ENCODE measurements at regions not wholly inside any gene's neighbourhood (a gene's known extent, or its start where the extent isn't known, plus 50 kb on each side); places are given as distances from the start of the nearest gene placed in this dataset.

DNA sequence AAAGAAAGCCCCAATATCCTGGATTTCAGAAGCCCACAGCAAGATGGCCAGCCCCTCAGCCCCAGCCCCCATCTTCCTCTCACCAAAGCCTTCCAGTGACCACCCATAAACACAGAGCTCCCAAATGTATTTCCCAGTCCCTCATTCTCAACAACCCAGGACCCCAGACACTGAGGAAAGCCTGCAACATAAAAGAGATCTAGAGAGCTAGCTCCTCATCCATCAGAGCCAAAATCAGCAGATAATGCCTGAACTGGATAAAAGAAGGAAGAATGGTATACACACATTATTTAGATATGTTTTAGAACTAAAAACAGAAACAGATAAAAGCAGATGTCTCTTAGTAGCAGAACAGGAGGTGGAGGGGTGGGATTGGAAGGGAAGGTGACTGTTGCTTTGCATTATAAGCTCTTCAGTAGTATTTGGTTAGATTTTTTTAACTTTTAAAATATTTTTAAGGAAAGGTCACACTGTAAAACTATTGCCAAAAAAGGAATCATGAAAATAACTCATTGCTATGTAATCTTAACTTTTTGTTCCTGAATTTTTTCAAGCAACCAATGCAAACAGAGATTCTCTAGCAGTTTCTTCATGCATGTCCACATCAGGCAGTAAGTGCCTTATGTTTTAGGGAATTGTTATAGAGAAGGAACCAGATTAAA, 144.2 kb upstream of the PKDCC start:
- DNase-seq = no peak

DNA sequence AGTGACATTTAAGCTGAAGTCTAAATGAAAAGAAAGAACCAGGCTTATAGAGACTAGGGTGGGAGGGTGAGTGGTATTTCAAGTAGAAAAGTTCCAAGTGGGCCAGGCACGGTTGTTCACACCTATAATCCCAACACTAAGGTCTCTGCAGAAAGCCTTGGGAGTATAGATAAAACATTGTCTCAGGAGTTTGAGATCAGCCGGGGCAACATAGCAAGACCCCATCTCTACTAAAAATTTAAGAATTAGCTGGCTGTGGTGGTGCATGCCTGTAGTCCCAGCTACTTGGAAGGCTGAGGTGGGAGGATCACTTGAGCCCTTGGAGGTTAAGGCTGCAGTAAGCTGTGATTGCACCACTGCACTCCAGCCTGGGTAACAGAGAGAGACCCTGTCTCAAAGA, 143.4 kb upstream of the PKDCC start:
- DNase-seq = no peak

DNA sequence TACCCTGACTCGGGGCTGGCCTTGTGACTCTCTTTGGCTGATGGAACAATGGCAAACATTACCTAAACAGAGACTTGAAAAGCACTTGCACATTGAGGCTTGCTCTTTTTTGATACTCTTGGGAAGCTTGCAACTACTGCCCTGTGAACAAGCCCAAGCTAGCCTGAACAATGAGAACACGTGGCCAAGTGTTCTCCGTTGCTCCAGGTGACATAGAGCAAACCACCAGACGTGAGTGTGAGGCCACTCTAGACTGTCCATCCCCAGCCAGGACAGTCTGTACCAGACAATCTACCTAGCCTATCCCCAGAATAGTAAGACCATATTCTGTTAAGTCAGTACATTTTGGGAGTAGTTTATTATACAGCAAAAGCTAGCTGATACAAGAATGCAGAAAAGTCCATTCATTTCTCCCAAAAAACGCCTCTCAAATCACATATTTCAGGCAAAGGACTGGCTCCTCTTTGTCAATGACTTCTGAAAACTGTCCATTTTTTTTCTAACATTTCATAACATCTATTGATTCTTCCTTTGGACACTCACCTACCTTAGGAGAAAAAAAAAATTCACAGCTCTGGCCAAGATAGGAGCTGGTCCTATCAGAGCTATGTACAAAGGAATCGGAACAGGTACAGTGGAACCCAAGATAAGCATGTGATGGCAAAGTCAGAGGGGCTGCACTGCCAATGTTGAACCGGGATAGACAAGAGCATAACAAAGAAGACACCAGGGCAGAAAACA, 142.1 kb upstream of the PKDCC start:
- DNase-seq = no peak

DNA sequence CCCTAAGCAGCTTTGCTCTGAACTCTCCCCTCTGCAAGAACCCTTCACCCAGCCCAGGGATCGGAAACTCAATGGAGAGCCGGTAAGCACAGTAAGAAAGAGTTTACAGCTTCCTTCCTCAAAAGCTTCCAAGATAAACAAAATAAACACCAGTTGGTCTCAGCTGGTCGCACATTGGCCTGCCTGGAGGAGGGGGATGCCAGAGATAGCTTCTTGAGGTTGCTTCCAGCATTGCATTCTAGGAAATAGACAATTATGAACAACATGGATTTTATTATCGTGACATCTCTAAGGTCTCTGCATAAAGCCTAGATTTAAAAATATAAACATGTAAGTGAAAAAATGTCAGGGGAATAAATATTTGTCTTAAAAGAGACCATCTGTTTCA, 141.5 kb upstream of the PKDCC start:
- DNase-seq = no peak

DNA sequence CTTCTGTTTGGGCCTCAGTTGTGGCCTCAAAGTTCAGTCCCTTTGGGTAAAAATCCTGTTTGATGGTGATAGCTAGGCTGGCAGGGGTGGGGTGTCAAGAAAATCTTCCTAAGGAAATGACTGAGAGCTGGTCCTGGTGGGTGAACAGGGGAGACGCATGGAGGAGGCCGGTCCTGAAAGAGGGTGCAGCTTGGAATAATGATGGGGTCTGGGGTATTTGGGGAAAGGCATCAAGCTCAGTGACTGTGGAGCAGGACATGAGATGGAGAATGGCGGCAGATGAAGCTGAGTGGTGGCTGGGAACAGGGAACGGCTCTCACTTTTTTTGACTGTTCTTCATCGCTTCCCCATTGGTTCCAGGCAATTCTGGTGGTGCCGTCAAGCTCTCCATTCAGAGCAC, 140.7 kb upstream of the PKDCC start:
- DNase-seq = no peak

DNA sequence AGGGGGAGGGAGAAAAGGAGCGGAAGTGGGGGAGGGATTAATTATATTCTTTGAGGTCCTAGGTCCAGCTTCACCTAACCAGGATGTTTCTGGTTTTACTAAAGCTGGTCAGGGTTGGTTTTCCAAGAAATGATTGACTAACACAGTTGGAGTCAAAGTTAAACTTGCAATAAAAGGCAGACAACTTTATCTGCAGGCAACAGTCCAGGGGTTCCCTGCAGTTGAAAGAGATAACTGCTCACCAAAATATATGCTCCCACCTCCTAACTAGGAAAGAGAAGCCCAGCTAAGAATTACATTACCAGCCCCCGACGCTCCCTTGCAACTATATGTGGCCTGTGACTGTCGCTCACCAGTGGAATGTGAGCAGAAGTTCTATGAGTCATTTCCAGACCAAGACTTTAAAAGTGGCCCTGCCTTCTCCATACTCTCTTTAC, 140.0 kb upstream of the PKDCC start:
- no peak for DNase-seq

DNA sequence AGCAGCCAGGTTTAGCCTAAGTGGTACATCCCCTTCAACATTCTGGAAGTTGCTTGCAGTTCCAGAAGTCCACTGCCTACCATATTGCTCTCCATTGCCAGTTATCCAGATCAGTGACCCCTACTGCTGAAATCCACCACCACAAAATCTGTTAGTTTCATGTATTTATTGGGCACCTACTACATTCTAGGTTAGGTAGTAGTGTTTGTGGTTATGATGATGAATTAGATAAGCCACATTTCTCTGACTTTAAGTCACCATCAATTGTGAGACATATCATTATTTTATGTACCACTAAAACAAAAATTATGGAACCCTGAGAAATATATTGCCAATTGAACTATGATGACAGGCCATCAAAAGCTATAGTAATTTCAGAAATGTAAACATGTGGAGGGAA, 139.5 kb upstream of the PKDCC start:
- no peak for DNase-seq

DNA sequence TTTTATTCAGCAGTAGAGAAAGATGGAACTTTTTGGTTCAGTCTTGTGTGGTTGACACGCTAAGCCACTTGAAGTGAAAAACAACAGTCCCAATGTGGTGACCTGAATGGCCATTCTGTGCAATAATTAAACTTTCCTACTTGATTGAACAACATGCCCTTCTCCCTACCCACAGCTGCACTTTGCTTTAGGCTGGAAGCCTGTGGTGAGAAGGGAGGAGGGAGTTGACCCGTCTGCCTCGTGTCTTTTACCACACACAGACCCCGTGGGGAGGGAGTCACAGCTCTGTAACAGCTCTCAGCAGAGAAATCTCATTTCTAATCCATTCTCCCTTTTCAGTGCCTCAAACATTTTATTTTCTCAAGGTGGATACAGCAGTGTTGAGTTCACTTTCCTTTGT, 138.2 kb upstream of the PKDCC start:
- DNase-seq = no peak

DNA sequence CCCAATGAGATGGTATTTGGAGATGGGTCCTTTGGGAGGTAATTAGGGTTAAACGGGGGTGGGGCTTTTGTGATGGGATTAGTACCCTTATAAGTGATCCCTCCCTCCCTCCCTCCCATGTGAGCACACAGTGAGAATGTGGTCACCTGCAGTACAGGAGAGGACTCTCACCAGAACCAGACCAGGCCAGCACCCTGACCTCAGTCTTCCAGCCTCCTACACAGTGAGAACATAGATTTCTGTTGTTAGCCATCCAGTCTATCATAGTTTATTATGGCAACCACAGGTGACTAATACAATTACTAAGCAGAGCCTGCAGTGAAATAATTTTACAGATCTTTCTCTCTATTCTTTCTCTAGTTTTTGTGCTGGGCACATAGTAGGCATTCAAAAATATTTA, 137.7 kb upstream of the PKDCC start:
- DNase-seq = no peak

DNA sequence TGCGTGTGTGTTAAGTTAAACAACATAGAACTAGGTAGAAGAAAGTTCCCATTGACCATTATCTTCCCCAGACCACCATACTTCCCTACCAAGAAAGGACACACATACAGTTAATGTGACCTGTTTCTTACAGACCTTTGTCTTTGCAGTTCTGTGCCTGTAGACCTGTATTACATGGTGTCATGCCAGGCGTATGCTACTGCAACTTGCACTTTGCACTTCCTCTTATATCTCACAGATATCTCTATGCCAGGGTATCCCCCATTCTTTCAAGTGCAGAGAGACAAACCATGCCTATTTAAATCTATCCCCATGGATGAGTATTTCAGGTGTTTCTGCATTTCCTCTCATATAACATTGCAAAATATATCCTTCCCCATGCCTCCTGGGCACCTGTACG, 136.8 kb upstream of the PKDCC start:
- DNase-seq = no peak

DNA sequence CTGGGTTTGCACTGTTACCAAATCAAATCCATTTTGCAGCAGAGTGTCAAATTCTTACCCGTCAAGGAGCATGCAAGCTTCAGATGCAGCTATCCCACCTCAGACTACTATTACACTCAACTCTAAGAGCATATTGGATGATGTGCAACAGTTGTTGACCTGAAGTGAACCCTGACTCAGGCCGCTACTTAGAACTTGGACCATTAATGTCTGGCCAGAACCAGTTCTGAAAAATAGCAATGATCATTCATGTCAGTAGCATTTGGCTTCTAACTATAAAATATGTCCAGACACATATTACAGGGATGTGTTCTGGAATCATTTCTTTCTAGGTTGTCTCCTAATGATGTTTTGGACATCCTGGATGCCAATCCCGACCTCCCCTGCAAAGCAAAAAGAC, 135.5 kb upstream of the PKDCC start:
- DNase-seq = no peak

DNA sequence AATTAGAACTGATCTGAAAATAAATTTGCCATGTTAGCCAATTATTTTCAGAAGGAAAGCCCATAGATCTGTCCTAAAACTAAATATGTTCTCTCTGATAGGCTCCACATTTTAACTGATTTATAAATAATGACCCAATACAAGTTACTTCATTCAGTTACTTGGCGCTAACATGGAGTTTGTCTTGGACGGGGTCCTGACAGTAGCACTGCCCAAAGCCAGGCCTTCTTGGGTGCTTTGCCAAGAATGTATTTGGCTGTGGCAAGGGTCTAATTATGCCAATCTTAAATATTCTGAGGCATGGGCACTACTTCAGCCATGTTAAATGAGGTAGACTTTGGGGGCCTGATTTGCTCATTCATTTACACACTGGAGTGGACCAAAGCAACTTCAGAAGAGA, 135.0 kb upstream of the PKDCC start:
- DNase-seq = no peak

DNA sequence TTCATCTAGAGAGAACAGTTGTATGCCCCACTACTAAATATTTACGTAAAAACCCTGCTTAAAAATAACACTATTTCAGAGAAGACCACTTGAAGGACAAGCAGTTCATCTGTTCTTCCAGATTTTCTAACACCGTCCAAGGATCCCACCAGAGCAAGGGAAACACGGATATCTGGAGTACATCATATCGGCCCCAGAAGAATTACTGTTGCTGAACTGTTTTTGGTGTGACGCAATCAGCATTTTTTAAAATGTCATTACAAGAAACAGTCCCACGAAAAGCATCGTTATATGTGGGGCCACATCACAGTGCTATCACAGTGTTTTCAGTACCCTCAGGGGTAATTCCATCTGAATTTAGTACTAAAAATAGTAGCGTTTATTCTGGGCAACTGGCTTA, 134.5 kb upstream of the PKDCC start:
- DNase-seq = no peak

DNA sequence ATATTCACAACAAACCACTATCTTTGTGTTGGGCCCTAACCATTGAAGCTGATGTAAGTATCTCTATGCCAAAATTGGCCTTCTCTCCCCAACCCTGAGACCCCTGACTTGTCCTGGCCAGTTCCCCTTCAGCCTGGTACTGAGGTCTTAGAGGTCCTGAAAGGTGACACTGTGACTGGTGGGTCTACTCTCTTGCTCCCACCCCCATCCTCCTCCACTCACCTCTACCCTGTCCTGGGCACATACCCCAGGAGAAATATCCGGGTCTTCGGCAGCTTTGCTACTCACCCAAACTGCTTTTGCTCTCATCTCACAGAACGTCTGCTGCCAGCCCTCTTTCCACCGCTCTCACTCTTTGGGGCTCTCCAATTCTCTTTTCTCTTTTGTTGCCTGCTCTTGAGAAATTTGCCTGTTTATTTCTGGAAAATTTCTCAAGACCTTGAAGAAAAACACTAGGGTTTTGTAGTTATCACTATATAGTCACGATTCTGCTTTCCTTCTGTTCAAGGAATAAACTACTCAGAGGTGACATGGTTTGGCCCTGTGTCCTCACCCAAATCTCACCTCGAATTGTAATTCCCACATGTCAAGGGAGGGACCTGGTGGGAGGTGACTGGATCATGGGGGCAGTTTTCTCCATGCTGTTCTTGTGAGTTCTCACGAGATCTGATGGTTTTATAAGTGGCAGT, 133.8 kb upstream of the PKDCC start:
- DNase-seq = no peak

DNA sequence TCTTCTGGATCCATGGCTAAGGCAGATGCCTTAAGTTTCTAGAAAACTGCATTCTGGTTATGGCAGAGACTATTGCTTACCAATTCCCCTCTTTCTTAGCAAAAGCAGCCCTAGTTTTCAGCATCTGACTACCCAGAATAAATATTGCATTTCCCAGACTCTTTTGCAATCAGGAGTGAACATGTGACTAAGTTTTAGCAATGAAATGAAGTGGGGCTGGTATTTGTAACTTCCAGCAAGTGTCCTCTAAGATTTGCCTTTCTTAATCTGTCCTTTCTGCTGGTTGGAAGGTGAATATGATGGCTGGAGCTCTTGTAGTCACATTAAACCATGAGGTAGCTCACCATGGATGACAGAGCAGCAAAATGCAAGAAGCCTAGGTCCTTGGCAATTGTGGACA, 132.9 kb upstream of the PKDCC start:
- no peak for DNase-seq

DNA sequence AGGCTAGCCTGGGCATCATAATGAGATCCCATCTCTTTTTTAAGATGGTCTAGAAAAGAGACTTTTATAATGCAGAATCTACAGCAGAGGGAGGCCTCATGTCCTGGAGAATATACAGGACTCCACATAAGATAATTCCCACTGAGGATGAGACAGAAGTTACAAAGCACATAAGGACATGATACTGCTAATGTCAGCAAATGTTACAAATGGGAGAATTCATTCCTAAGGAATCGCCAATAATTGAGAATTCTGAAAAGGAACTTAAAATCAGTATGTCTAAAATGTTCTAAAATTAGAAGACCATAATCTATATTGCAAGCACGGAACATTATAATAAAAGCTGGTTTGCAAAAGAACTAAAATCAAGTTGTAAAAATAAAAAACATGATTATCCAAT, 131.6 kb upstream of the PKDCC start:
- no peak for DNase-seq

DNA sequence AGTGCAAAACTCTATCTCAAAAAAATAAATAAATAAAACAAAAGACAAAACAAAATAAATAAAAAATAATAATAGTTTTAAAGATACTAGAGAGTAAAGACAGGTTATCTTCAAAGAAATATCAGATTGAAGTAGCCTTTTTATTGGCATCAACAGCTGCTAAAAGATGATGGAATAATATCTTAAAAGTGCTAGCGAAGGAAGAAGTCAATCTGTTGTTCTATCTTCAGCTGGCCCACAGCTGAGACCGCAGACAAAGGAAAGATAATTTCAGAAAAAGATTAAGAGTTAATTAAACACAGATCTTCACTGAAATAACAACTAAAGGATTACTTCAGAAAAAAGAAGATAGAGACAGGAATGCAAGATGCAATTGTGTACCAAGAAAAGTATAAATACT, 130.2 kb upstream of the PKDCC start:
- DNase-seq = no peak

DNA sequence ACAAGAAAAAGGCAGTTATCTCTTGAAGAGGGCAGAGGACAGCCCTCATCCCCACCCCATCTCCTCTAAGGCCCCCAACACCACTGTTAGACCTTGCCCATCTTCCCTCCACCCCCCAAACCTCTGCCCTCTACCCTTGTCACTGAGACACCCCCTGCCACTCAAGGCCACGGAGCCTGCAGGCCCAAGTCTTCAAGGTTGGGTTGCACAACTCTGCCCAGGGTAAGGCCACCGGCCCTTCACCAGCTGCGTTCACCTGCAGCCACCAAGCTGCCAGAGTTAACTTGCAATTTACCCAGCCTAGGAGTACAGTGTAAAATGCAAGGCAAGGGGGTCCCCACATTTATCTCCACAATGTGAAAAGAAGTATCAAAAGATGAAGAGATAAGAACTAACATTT, 128.7 kb upstream of the PKDCC start:
- DNase-seq = no peak

DNA sequence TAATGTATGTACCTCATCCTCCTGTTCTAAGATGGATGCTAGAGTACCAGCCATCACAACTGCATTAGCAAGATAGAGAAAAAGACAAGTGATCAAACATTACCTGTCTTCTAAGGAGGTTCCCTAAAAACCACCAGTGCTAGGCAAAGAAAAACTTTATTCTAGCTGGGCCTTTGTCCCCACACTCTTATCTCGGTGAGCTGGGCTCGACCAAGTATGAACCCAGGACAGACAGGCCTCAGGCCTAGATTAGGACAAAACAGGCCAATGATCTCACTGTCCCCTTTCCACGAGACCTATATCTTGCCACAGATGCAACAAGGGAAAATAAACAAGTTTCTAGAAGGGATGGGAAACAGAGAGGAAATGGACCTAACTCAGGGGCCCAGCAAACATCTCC, 127.6 kb upstream of the PKDCC start:
- no peak for DNase-seq

DNA sequence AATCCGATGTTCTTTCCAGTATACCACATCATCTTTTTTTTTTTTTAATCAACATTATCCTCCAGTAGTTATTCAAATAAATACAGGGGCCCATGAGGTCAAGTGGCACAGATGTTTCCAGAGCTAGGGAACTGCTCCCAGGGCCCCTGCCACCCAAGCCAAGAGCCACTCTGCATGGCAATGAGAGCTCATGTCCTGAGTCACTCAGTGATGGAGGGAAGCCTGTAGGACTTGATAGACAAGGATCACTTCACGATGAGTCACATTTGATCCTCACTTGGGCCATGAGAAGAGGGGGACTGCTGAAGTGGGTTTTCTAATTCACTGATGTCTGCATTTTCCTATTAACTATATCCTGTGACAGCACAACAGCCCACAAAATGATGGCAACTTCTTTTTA, 127.0 kb upstream of the PKDCC start:
- no peak for DNase-seq

DNA sequence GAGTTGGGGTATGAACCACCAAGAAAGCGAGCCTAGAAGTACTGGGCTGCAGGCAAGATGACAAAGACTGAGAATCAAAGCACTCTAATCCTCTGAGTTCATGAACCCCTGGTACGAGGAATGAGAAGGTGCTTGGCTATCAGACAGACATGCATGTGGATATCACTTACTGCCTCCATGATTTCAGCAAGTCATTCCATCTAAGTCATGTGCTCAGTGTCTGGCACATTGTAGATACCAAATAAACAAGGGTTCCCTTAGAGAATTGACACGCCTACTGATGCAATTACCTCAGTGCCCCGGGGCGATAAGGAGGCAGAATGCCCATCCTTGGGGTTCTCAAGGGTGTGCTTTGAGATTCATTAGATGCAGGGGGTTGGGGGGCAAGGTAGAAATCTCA, 125.6 kb upstream of the PKDCC start:
- DNase-seq = no peak

DNA sequence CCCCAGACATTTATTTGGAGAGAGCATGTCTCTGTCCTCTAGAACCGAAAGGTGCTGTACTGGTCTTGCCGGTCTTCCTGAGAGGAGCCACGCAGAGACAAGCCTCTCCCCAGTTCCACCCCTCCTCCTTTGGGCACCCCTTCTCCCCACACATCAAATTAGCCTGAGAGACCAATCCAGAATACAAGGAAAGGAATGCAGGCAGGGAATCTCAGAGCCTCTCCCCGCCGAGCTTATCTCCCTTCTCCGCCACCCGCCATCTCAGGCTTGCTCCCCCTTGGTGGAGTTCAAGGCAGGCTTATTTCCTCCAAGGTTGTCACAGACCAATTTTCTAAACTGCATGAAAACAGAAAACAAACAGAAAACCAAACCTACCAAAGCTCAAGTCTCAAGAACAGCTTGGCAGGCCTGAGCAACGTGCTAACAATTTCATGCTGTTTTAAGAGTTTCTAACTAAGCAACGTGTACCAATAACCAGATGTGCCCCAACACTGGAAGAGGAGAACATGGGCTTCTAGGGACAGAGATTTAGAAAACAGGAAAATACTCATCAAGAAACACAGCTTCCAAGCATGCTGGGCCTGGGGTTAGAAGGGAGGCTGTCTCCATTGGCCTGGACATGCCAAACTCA, 124.5 kb upstream of the PKDCC start:
- no peak for DNase-seq

DNA sequence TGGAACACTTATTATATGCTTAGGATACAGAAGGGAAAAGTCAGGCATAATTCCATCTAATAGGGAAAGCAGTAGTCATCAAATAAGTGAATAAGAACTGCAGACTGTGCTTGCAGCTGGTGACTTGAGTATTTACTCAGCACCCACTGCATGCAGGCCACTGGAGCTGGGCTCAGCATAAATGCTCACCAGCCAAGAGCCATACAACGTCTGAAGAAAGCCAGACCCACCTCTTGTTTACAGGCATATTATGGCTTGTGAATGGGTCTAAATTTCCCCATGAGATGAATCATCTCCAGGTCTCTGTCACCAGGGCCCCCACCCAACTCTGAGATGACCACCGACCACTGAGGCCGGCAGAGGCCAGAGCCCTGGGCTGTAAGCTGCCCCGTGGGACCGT, 123.8 kb upstream of the PKDCC start:
- DNase-seq = no peak

Measured in activated CD4-positive, alpha-beta T cell treated with anti-CD3 and anti-CD28 coated beads, Interleukin-2, Interleukin-6, amounts not matched to agents 100 ng/mL and 50 ng/mL, durations not matched to agents 16 hours and 8 hours (primary cell).